Panc1 (cell line): ENCODE measurements at regions not wholly inside any gene's neighbourhood (a gene's known extent, or its start where the extent isn't known, plus 50 kb on each side); places are given as distances from the start of the nearest gene placed in this dataset.

Experiments
- CTCF ChIP-seq: fragments of 450-650 bp; IDR thresholded peaks from 2 replicates; pipeline ENCODE4 v1.5.1; 2017; ENCODE audit warnings: mild to moderate bottlenecking
- REST ChIP-seq, 2 experiments: IDR thresholded peaks; 2 replicates each; pipeline ENCODE4 v1.6.1; 2011 to 2012; ENCODE audit warnings: low read depth in 2 of 2, control low read depth in 1 of 2, low read length in 1 of 2, mild to moderate bottlenecking in 1 of 2, moderate library complexity in 1 of 2; ENCODE audit not compliant: insufficient read depth in 1 of 2
- TCF7L2 ChIP-seq: IDR thresholded peaks from 2 replicates; pipeline ENCODE4 v1.6.1; 2011; ENCODE audit warnings: mild to moderate bottlenecking, low read depth, low read length, inconsistent platforms

DNA sequence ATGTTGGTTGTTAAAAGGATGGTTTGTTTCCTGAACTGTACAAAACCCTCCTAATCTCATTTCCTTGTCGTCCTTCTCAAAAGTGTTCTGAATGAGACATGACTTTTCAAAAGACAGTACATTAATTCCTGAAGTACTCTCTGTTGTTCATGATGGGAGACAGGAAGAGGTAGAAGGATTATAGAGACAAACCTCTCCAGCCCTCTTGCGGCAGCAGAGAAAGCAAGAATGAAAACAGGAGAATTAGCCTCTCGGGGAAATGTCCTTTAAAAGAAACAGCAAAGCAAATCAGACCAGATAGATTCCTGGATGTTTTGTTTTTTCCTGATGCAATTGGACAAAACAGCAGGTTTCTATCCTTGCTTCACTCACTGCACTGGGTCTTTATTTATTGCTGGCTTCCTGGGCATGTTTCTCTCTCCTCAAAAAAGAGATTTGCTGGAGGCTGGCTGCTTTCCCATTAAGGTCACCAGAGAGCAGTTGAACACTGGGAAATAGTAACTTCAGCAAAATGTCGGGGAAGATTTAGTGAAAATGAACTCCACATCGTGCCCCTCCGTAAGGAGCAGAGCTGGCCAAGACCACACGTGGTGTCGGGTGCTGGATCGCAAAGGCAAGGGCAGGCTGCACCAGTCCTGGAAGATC lies 145.8 kb upstream of the SYT6 start:
- TF ChIP-seq CTCF (no peak), REST (IDR thresholded peaks at IDR 0.05; ENCODE audit: insufficient read depth in 1 of 2, low read depth in 2 of 2, low read length in 1 of 2) (no peak), TCF7L2 (no peak)
